LNCAP (cell line): ENCODE measurements at regions not wholly inside any gene's neighbourhood (a gene's known extent, or its start where the extent isn't known, plus 50 kb on each side); places are given as distances from the start of the nearest gene placed in this dataset.

Experiments
- CTCF ChIP-seq: fragments of 450-650 bp; IDR thresholded peaks from 2 replicates; pipeline ENCODE4 v1.5.1; 2017; ENCODE audit warnings: mild to moderate bottlenecking

- TF ChIP-seq CTCF, result no peak
Observed at GRCh38 chr17:34527908-34528470, 51.4 kb upstream of the TMEM132E start.

GRCh38 chr17:34527136-34527907 is 52.1 kb upstream of the TMEM132E start:
- no peak for TF ChIP-seq CTCF

- TF ChIP-seq CTCF, result no peak
Observed at GRCh38 chr17:34525651-34526050, 53.7 kb upstream of the TMEM132E start.

- no peak for TF ChIP-seq CTCF
Observed at GRCh38 chr17:34521955-34522354, 57.4 kb upstream of the TMEM132E start.

GRCh38 chr17:34519282-34519681 is 60.1 kb upstream of the TMEM132E start:
- peak; percentile 39; the same call in 1 of the 2 replicates for TF ChIP-seq CTCF

- no peak for TF ChIP-seq CTCF
Observed at GRCh38 chr17:34517406-34517805, 62.0 kb upstream of the TMEM132E start.

- TF ChIP-seq CTCF, result no peak
Observed at GRCh38 chr17:34511931-34512330, 67.5 kb upstream of the TMEM132E start.
